ENCODE measurements at regions not wholly inside any gene's neighbourhood (a gene's known extent, or its start where the extent isn't known, plus 50 kb on each side); places are given as distances from the start of the nearest gene placed in this dataset.

DNA sequence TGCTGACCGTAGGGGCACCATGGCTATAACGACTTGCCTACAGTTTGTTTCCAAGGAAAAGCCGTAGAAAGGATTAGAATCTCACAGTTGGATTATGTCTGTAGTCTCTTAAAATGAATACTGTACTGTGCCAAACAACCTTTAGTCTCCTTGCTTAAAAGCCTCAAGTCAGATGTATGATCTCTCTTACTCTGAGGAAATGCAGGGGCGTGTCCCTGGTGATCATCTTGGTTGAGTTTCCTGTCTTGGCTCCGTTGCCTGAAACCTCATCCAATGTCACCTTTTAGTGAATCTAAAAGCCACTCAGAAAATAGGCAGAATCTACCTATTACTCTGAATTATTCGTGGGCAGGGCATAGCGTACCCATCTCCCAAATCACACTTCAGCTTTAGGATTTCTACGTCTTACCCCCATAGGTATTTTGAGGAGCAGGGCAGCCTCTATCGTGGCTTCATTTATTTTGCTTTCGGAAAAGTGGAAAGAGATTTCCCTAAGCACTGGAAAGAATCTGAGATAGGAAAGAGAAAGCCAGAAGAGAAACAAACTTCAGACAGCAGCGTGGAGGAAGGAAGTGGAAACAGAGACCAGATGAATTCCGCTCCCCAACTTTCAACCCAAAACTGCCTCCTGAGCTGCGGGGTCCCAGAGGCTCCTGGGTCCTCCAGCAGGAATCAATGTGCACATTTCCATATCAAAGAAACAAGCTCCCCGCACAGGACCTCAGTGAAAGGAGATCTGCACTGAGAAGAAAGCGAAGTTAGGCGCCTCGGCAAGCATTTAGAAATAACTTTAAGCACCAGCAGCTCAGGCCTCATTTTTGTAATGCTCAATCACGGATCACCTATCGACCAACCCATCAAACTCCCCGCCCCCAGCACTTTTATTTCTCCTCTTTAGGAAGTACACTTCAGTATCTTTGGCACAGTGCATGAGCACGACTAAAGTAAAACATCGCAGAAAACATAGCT, 245.8 kb downstream of the ETS1 start:
- POLR2A ChIA-PET = interaction anchor here (1.3 kb wide), 1 partner anchor 51 kb away, joined by 3 read pairs; no protein-coding TSS in a partner anchor
- Histone ChIP-seq H3K9me3 (ENCODE audit: control extremely low read depth in 1 of 3, control insufficient read depth in 2 of 3, insufficient read depth in 1 of 3, low read length in 2 of 3) (no peaks in the 10 kb centered on the region), H3K4me3 (ENCODE audit: control extremely low read depth in 1 of 5, extremely low read depth in 1 of 5, insufficient read depth in 1 of 5, low read depth in 2 of 5, low read length in 4 of 5) (no peak overlapping the region), H4K20me1 (ENCODE audit: control insufficient read depth, insufficient read depth, low read length, poor library complexity, severe bottlenecking) (no peaks in the 10 kb centered on the region), H3K4me1 (ENCODE audit: control insufficient read depth in 2 of 2, insufficient read depth in 2 of 2, low read length in 2 of 2) (peaks cover 31 to 34% of the 10 kb centered on the region in 2 donors), H3K9ac (ENCODE audit: low read length) (no peak overlapping the region), H2AFZ (ENCODE audit: insufficient read depth, low read depth, low read length, poor library complexity, severe bottlenecking) (peak overlapping the region; percentile 4), H3K4me2 (replicated peaks; ENCODE audit: low read depth, low read length, poor library complexity, severe bottlenecking) (peak overlapping the region; percentile 25), H3K27me3 (replicated peaks in 1 of 4; ENCODE audit: control extremely low read depth in 1 of 4, control insufficient read depth in 3 of 4, insufficient read depth in 4 of 4, low read length in 3 of 4) (no peaks in the 10 kb centered on the region), H3K36me3 (replicated peaks in 1 of 2; ENCODE audit: control extremely low read depth in 1 of 2, control insufficient read depth in 1 of 2, extremely low read depth in 1 of 2, insufficient read depth in 2 of 2, low read length in 1 of 2) (no peaks in the 10 kb centered on the region), H3K27ac (ENCODE audit: low read length in 2 of 2) (no peak overlapping the region), H3K79me2 (ENCODE audit: control insufficient read depth, insufficient read depth, low read length) (no peaks in the 10 kb centered on the region)
- Mint-ChIP-seq H3K4me1 (peaks cover 37% of the 10 kb centered on the region), H3K27ac (no peak overlapping the region), H3K4me3 (no peak overlapping the region), H3K27me3 (no peaks in the 10 kb centered on the region), H3K9me3 (ENCODE audit: insufficient read depth) (no peaks in the 10 kb centered on the region)
- ATAC-seq (ENCODE audit: low read depth) (no peak), DNase-seq (no peak)
- 78% methylated on average over 17 of the region's 22 CpGs for WGBS (ENCODE audit: insufficient coverage)
- intact Hi-C loops (cut with micrococcal nuclease) = loop anchor here (2.0 kb wide), 1 partner anchor 13 kb away; no protein-coding TSS in a partner anchor
- TF ChIP-seq EZH2 (IDR thresholded peaks at IDR 0.05; ENCODE audit: borderline replicate concordance, insufficient read depth, low read depth, low read length, poor library complexity, severe bottlenecking) = no peak
- TF ChIP-seq, protein P1, sequence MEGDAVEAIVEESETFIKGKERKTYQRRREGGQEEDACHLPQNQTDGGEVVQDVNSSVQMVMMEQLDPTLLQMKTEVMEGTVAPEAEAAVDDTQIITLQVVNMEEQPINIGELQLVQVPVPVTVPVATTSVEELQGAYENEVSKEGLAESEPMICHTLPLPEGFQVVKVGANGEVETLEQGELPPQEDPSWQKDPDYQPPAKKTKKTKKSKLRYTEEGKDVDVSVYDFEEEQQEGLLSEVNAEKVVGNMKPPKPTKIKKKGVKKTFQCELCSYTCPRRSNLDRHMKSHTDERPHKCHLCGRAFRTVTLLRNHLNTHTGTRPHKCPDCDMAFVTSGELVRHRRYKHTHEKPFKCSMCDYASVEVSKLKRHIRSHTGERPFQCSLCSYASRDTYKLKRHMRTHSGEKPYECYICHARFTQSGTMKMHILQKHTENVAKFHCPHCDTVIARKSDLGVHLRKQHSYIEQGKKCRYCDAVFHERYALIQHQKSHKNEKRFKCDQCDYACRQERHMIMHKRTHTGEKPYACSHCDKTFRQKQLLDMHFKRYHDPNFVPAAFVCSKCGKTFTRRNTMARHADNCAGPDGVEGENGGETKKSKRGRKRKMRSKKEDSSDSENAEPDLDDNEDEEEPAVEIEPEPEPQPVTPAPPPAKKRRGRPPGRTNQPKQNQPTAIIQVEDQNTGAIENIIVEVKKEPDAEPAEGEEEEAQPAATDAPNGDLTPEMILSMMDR (IDR thresholded peaks at IDR 0.05) = no peak
- CTCF ChIA-PET = interaction anchor here (0.7 to 1.0 kb wide), 2 partner anchors 53 to 289 kb away, joined by 3 read pairs; no protein-coding TSS in a partner anchor

DNA sequence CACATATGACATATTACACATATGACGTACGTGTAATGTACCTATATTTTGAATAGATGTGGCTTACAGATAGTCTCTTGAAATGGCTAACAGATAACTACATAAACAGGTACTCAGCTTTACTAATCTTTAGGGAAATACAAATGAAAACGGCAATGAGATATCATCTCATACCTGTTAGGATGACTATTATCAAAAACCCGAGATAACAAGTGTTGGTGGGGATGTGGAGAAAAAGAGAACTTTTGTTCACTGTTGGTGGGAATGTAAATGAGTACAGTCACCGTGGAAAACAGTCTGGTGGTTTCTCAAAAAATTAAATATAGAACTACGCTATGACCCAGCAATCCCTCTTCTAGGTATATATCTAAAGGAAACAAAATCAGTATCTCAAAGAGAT, 247.6 kb downstream of the ETS1 start:
- TF ChIP-seq, protein P1 (IDR thresholded peaks at IDR 0.05) = no peak
- TF ChIP-seq EZH2 (IDR thresholded peaks at IDR 0.05; ENCODE audit: borderline replicate concordance, insufficient read depth, low read depth, low read length, poor library complexity, severe bottlenecking) = no peak
- Mint-ChIP-seq H3K4me1 (peaks cover 37% of the 10 kb centered on the region), H3K4me3 (no peak overlapping the region), H3K27me3 (no peaks in the 10 kb centered on the region), H3K9me3 (ENCODE audit: insufficient read depth) (no peaks in the 10 kb centered on the region), H3K27ac (no peak overlapping the region)
- no peak overlapping the region for H3K4me3 ChIP-seq (ENCODE audit: control extremely low read depth in 1 of 5, extremely low read depth in 1 of 5, insufficient read depth in 1 of 5, low read depth in 2 of 5, low read length in 4 of 5)
- peaks cover 31 to 34% of the 10 kb centered on the region in 2 donors for H3K4me1 ChIP-seq (ENCODE audit: control insufficient read depth in 2 of 2, insufficient read depth in 2 of 2, low read length in 2 of 2)
- ChIA-PET POLR2A (no interaction called here), CTCF (interaction anchor here (0.9 kb wide), 1 partner anchor 14 kb away, joined by 3 read pairs; no protein-coding TSS in a partner anchor)
- H3K27ac ChIP-seq (ENCODE audit: low read length in 2 of 2) = no peak overlapping the region
- H4K20me1 ChIP-seq (ENCODE audit: control insufficient read depth, insufficient read depth, low read length, poor library complexity, severe bottlenecking) = no peaks in the 10 kb centered on the region
- intact Hi-C loops (cut with micrococcal nuclease) = no loop called here
- H3K79me2 ChIP-seq (ENCODE audit: control insufficient read depth, insufficient read depth, low read length) = no peaks in the 10 kb centered on the region
- no peak overlapping the region for H3K4me2 ChIP-seq (replicated peaks; ENCODE audit: low read depth, low read length, poor library complexity, severe bottlenecking)
- H3K36me3 ChIP-seq (replicated peaks in 1 of 2; ENCODE audit: control extremely low read depth in 1 of 2, control insufficient read depth in 1 of 2, extremely low read depth in 1 of 2, insufficient read depth in 2 of 2, low read length in 1 of 2) = no peaks in the 10 kb centered on the region
- no CpG with 5 or more reads among the region's 6 CpGs for WGBS (ENCODE audit: insufficient coverage)
- no peaks in the 10 kb centered on the region for H3K27me3 ChIP-seq (replicated peaks in 1 of 4; ENCODE audit: control extremely low read depth in 1 of 4, control insufficient read depth in 3 of 4, insufficient read depth in 4 of 4, low read length in 3 of 4)
- no peak overlapping the region for H3K9ac ChIP-seq (ENCODE audit: low read length)
- DNase-seq = no peak
- no peak overlapping the region for H2AFZ ChIP-seq (ENCODE audit: insufficient read depth, low read depth, low read length, poor library complexity, severe bottlenecking)
- ATAC-seq (ENCODE audit: low read depth) = no peak
- H3K9me3 ChIP-seq (ENCODE audit: control extremely low read depth in 1 of 3, control insufficient read depth in 2 of 3, insufficient read depth in 1 of 3, low read length in 2 of 3) = no peaks in the 10 kb centered on the region

All from B cell (primary cell).